ENCODE measurements at regions not wholly inside any gene's neighbourhood (a gene's known extent, or its start where the extent isn't known, plus 50 kb on each side); places are given as distances from the start of the nearest gene placed in this dataset.

GRCh38 chr6:150721418-150722266, 122.0 kb downstream of the PLEKHG1 start:
- Mint-ChIP-seq H3K27ac (no peak overlapping the region), H3K4me1 (ENCODE audit: low read depth) (peaks cover 9% of the 10 kb centered on the region), H3K27me3 (ENCODE audit: low read depth) (peaks cover 37% of the 10 kb centered on the region), H3K36me3 (ENCODE audit: low read depth) (no peaks in the 10 kb centered on the region), H3K9me3 (no peaks in the 10 kb centered on the region), H3K4me3 (ENCODE audit: low read depth) (no peak overlapping the region)
- DNase-seq (ENCODE audit: low spot score) = no peak
- intact Hi-C loops (cut with micrococcal nuclease) = no loop called here

GRCh38 chr6:150722614-150723344, 123.1 kb downstream of the PLEKHG1 start:
- no peaks in the 10 kb centered on the region for H3K36me3 Mint-ChIP-seq (ENCODE audit: low read depth)
- no peaks in the 10 kb centered on the region for H3K9me3 Mint-ChIP-seq
- DNase-seq (ENCODE audit: low spot score) = no peak
- H3K4me1 Mint-ChIP-seq (ENCODE audit: low read depth) = peaks cover 9% of the 10 kb centered on the region
- no peak overlapping the region for H3K27ac Mint-ChIP-seq
- intact Hi-C loops (cut with micrococcal nuclease) = no loop called here
- peaks cover 37% of the 10 kb centered on the region for H3K27me3 Mint-ChIP-seq (ENCODE audit: low read depth)
- no peak overlapping the region for H3K4me3 Mint-ChIP-seq (ENCODE audit: low read depth)

- Mint-ChIP-seq H3K36me3 (ENCODE audit: low read depth) (no peaks in the 10 kb centered on the region), H3K4me3 (ENCODE audit: low read depth) (no peak overlapping the region), H3K27ac (no peak overlapping the region), H3K4me1 (ENCODE audit: low read depth) (peaks cover 9% of the 10 kb centered on the region), H3K9me3 (no peaks in the 10 kb centered on the region), H3K27me3 (ENCODE audit: low read depth) (peaks cover 37% of the 10 kb centered on the region)
- DNase-seq (ENCODE audit: low spot score) = no peak
- intact Hi-C loops (cut with micrococcal nuclease) = no loop called here
These were observed 123.6 kb downstream of the PLEKHG1 start for GRCh38 chr6:150723345-150723658.

- no peak overlapping the region for H3K4me3 Mint-ChIP-seq (ENCODE audit: low read depth)
- no peaks in the 10 kb centered on the region for H3K9me3 Mint-ChIP-seq
- no peaks in the 10 kb centered on the region for H3K36me3 Mint-ChIP-seq (ENCODE audit: low read depth)
- H3K27ac Mint-ChIP-seq = no peak overlapping the region
- peaks cover 9% of the 10 kb centered on the region for H3K4me1 Mint-ChIP-seq (ENCODE audit: low read depth)
- no peak for DNase-seq (ENCODE audit: low spot score)
- peaks cover 37% of the 10 kb centered on the region for H3K27me3 Mint-ChIP-seq (ENCODE audit: low read depth)
- intact Hi-C loops (cut with micrococcal nuclease) = no loop called here
These were observed 124.2 kb downstream of the PLEKHG1 start for GRCh38 chr6:150723857-150724256.

- DNase-seq (ENCODE audit: low spot score) = no peak
- H3K36me3 Mint-ChIP-seq (ENCODE audit: low read depth) = no peaks in the 10 kb centered on the region
- intact Hi-C loops (cut with micrococcal nuclease) = no loop called here
- peaks cover 5% of the 10 kb centered on the region for H3K4me1 Mint-ChIP-seq (ENCODE audit: low read depth)
- H3K9me3 Mint-ChIP-seq = no peaks in the 10 kb centered on the region
- peaks cover 27% of the 10 kb centered on the region for H3K27me3 Mint-ChIP-seq (ENCODE audit: low read depth)
- H3K4me3 Mint-ChIP-seq (ENCODE audit: low read depth) = no peak overlapping the region
- no peak overlapping the region for H3K27ac Mint-ChIP-seq
These were observed 126.1 kb downstream of the PLEKHG1 start for GRCh38 chr6:150725795-150726194.

- no peak overlapping the region for H3K4me3 Mint-ChIP-seq (ENCODE audit: low read depth)
- no peaks in the 10 kb centered on the region for H3K9me3 Mint-ChIP-seq
- intact Hi-C loops (cut with micrococcal nuclease) = no loop called here
- H3K4me1 Mint-ChIP-seq (ENCODE audit: low read depth) = no peaks in the 10 kb centered on the region
- H3K27ac Mint-ChIP-seq = no peak overlapping the region
- H3K27me3 Mint-ChIP-seq (ENCODE audit: low read depth) = peaks cover 7% of the 10 kb centered on the region
- no peaks in the 10 kb centered on the region for H3K36me3 Mint-ChIP-seq (ENCODE audit: low read depth)
- no peak for DNase-seq (ENCODE audit: low spot score)
These were observed 129.6 kb downstream of the PLEKHG1 start for GRCh38 chr6:150729188-150729748.

GRCh38 chr6:150730801-150731457, 131.2 kb downstream of the PLEKHG1 start:
- Mint-ChIP-seq H3K4me1 (ENCODE audit: low read depth) (no peaks in the 10 kb centered on the region), H3K9me3 (no peaks in the 10 kb centered on the region), H3K36me3 (ENCODE audit: low read depth) (no peaks in the 10 kb centered on the region), H3K27ac (no peak overlapping the region), H3K27me3 (ENCODE audit: low read depth) (peaks cover 1% of the 10 kb centered on the region), H3K4me3 (ENCODE audit: low read depth) (no peak overlapping the region)
- DNase-seq (ENCODE audit: low spot score) = no peak
- intact Hi-C loops (cut with micrococcal nuclease) = no loop called here

- Mint-ChIP-seq H3K27ac (no peak overlapping the region), H3K27me3 (ENCODE audit: low read depth) (no peaks in the 10 kb centered on the region), H3K36me3 (ENCODE audit: low read depth) (no peaks in the 10 kb centered on the region), H3K4me1 (ENCODE audit: low read depth) (no peaks in the 10 kb centered on the region), H3K9me3 (no peaks in the 10 kb centered on the region), H3K4me3 (ENCODE audit: low read depth) (no peak overlapping the region)
- no peak for DNase-seq (ENCODE audit: low spot score)
- intact Hi-C loops (cut with micrococcal nuclease) = no loop called here
These were observed 132.6 kb upstream of the MTHFD1L start for GRCh38 chr6:150732765-150733539.

- H3K27me3 Mint-ChIP-seq (ENCODE audit: low read depth) = peaks cover 5% of the 10 kb centered on the region
- no peaks in the 10 kb centered on the region for H3K4me1 Mint-ChIP-seq (ENCODE audit: low read depth)
- no peak for DNase-seq (ENCODE audit: low spot score)
- no peaks in the 10 kb centered on the region for H3K36me3 Mint-ChIP-seq (ENCODE audit: low read depth)
- H3K4me3 Mint-ChIP-seq (ENCODE audit: low read depth) = no peak overlapping the region
- no peak overlapping the region for H3K27ac Mint-ChIP-seq
- intact Hi-C loops (cut with micrococcal nuclease) = no loop called here
- no peaks in the 10 kb centered on the region for H3K9me3 Mint-ChIP-seq
These were observed 131.8 kb upstream of the MTHFD1L start for GRCh38 chr6:150733726-150734125.

- intact Hi-C loops (cut with micrococcal nuclease) = no loop called here
- DNase-seq (ENCODE audit: low spot score) = no peak
- H3K36me3 Mint-ChIP-seq (ENCODE audit: low read depth) = no peaks in the 10 kb centered on the region
- no peaks in the 10 kb centered on the region for H3K4me1 Mint-ChIP-seq (ENCODE audit: low read depth)
- no peak overlapping the region for H3K27ac Mint-ChIP-seq
- no peaks in the 10 kb centered on the region for H3K9me3 Mint-ChIP-seq
- H3K27me3 Mint-ChIP-seq (ENCODE audit: low read depth) = peaks cover 7% of the 10 kb centered on the region
- no peak overlapping the region for H3K4me3 Mint-ChIP-seq (ENCODE audit: low read depth)
These were observed 131.3 kb upstream of the MTHFD1L start for GRCh38 chr6:150734235-150734634.

GRCh38 chr6:150735341-150735851, 130.1 kb upstream of the MTHFD1L start:
- H3K27ac Mint-ChIP-seq = no peak overlapping the region
- H3K9me3 Mint-ChIP-seq = no peaks in the 10 kb centered on the region
- no peaks in the 10 kb centered on the region for H3K36me3 Mint-ChIP-seq (ENCODE audit: low read depth)
- H3K27me3 Mint-ChIP-seq (ENCODE audit: low read depth) = peaks cover 7% of the 10 kb centered on the region
- no peak overlapping the region for H3K4me3 Mint-ChIP-seq (ENCODE audit: low read depth)
- H3K4me1 Mint-ChIP-seq (ENCODE audit: low read depth) = no peaks in the 10 kb centered on the region
- no peak for DNase-seq (ENCODE audit: low spot score)
- intact Hi-C loops (cut with micrococcal nuclease) = no loop called here

GRCh38 chr6:150738092-150738629, 127.3 kb upstream of the MTHFD1L start:
- no peaks in the 10 kb centered on the region for H3K9me3 Mint-ChIP-seq
- intact Hi-C loops (cut with micrococcal nuclease) = no loop called here
- peaks cover 12% of the 10 kb centered on the region for H3K27me3 Mint-ChIP-seq (ENCODE audit: low read depth)
- no peak overlapping the region for H3K4me3 Mint-ChIP-seq (ENCODE audit: low read depth)
- H3K4me1 Mint-ChIP-seq (ENCODE audit: low read depth) = no peaks in the 10 kb centered on the region
- H3K27ac Mint-ChIP-seq = no peak overlapping the region
- DNase-seq (ENCODE audit: low spot score) = no peak
- H3K36me3 Mint-ChIP-seq (ENCODE audit: low read depth) = no peaks in the 10 kb centered on the region
